ENCODE measurements at regions not wholly inside any gene's neighbourhood (a gene's known extent, or its start where the extent isn't known, plus 50 kb on each side); places are given as distances from the start of the nearest gene placed in this dataset.
"Not testable (repeated sequence)": the region's sequence is repeated elsewhere in the genome, so short reads cannot be mapped to it uniquely, and the experiment has no call there.

DNA sequence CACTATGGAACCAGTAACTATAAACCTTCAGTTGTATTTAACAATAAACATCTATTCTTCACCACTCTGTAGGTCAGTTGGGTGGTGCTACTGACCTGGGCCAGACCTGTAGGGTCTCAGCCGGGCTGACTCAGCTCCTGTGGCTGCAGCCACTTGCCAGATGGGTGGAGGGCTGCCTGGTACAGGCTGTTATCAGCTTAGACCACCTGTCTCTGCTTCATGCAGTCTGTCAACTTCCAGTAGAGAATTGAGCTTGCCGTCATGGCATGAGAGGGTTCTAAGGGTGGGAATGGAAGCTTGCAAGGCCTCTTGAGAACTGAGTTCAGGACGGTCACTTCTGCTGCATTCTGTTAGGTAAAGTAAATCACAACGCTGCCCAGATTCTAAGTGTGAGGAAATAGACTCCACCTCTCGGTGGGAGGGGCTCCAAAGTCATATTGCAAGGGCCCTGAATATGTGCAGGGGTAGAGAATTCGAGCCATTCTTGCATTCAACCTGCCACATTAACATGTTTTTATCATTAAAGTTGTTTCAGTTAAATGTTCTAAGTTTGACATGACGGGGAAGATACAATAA lies 81.5 kb upstream of the PABPC3 start:
- not testable (repeated sequence) for DNase-seq (ENCODE audit: insufficient read length); FAIRE-seq

DNA sequence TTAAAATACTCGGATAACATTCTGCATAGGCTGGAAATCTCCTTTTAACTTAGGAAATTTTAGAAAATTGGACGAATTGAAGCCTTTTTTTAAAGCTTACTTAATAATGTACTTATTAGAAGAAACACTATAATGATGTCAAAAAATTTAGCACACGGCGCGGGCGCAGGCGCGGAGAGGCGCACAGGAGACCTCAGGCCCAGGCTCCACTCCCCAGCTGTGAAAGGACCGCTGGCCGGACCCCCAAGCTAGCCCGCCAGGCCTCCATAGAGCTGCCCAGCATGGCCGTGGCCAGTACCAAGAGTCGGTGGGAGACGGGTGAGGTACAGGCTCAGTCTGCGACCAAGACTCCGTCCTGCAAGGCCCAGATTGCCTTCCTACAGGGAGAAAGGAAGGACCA lies 78.8 kb upstream of the PABPC3 start:
- FAIRE-seq = not testable (repeated sequence)

DNA sequence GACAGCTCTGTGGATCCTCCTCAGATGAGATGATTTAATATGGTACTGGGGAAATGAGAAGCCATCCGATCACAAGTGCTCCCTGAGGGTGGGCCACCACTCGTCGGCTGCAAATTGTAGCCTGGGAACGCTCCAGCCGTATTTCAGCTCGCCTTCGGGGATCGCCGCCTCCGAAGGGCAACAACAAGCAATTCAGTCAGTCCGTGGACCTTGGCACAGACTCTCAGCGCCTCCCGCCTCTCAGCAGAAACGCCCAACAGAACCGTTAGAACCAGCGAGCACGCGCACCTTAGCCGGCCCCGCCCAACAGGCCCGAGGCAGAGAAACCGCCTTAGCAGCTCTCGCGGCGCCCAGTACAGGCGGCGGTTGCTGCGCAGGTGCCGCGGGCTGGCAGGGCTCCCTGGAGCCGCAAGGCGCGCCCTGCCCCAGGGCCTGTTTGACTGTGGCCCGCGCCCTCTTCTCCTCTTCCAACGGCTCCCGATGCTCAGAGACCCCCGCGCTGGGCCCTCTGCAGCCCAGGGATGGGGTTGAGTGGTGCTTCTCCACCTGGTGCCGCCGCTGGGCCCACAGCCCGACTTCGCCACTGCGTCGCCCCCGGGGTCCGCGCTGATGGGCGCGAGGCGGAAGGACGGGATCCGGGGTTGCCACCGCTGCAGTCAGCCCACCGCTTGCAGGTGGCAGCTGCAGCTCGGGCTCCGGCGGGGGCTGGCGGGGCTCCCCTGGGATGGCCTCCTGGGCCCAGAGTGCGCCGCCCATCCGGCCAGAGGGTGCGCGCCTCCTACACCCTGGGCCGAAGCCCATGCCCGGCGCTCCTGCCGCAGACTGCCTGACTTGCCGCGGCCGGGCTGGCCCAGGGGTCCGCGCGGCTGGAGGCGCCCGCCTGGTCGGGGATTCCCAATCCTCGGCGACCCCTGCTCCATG lies 77.9 kb upstream of the PABPC3 start:
- not testable (repeated sequence) for FAIRE-seq
- DNase-seq (ENCODE audit: insufficient read length) = peak; percentile 40

More for the DNA sequence above, 78.8 kb upstream of the PABPC3 start:
- DNase-seq (ENCODE audit: insufficient read length) = not testable (repeated sequence)

DNA sequence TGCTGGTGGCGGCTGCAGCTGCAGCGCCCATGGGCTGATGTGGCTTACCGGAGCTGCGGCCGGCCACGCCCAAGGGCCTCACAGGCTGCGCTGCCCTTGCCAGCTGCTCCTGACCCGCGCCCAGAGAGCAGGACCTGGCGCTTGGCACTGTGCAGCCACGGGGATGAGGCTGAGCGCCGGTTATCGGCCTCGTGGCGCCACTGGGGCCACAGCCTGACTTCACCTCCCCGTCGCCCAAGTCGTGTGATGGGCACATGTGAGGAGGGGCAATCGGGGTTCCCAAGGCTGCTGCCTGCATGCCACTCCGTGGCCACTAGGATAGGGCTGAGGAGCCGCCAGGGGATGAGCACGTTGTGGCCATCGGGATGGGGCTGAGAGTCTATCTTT lies 77.2 kb upstream of the PABPC3 start:
- TF ChIP-seq POLR2AphosphoS5 (IDR thresholded peaks at IDR 0.05; ENCODE audit: low read depth, low read length) (no peak), POLR2A (IDR thresholded peaks at IDR 0.05; ENCODE audit: low read depth, low read length) (no peak), TAF1 (IDR thresholded peaks at IDR 0.05; ENCODE audit: borderline replicate concordance, low read depth, low read length) (no peak)
- no peak for DNase-seq (ENCODE audit: insufficient read length)
- no peak for FAIRE-seq

DNA sequence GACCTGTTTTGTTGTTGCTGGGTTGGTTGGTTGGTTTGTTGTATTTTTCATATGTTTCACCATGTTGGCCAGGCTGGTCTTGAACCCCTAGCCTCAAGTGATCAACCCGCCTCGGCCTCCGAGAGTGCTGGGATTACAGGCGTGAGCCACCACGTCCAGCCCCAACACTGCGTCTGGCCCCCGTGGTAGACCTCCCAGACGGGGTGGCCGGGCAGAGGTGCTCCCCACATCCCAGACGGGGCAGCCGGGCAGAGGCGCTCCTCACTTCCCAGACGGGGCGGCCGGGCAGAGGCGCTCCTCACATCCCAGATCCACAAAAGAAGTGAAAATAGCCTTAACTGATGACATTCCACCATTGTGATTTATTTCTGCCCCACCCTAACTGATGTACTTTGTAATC lies 76.2 kb upstream of the PABPC3 start:
- DNase-seq (ENCODE audit: insufficient read length); FAIRE-seq: not testable (repeated sequence)

DNA sequence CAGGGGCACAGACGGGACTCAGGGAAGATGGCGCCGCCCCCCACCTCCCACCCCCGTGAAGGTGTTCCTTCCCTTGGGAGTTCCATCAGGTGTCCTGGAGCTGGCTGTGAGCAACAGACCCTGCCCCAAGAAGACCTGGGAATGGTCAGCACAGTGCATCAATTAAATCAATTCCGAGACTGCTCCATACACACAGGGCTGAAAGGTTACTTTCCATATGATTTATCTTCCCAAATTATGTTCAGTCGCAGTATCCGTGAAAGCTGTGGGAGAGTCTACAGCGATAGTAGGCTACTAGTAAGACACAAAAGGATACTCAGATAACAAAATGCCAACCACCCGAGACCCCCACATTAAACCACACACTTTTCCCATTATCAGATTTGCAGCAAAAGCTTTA lies 71.8 kb upstream of the PABPC3 start:
- no peak for TF ChIP-seq TAF1 (IDR thresholded peaks at IDR 0.05; ENCODE audit: borderline replicate concordance, low read depth, low read length)
- no peak for TF ChIP-seq POLR2AphosphoS5 (IDR thresholded peaks at IDR 0.05; ENCODE audit: low read depth, low read length)
- TF ChIP-seq POLR2A (IDR thresholded peaks at IDR 0.05; ENCODE audit: low read depth, low read length) = no peak
- FAIRE-seq = no peak

DNA sequence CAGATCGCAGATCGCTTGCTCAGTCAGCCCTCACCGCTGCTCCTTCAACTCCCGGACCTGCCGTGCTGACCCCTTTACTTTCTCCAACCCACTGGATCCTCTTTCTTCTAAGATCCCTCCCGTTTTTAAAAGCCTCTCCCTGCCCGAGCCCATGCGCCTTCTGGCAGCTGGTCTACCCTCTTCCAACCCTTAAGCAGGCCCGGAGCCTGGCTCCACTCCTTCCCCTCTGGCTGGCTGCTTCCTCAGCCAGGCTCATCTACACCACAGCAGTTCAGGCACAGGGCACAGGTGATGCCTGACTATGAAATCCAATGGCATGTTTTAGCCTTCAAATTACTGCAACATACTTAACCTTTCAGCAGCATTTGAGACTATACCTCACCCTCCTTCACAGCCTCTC lies 63.8 kb upstream of the PABPC3 start:
- FAIRE-seq = no peak
- DNase-seq (ENCODE audit: insufficient read length) = no peak
- TF ChIP-seq POLR2AphosphoS5 (IDR thresholded peaks at IDR 0.05; ENCODE audit: low read depth, low read length) = no peak
- TF ChIP-seq TAF1 (IDR thresholded peaks at IDR 0.05; ENCODE audit: borderline replicate concordance, low read depth, low read length) = no peak
- no peak for TF ChIP-seq POLR2A (IDR thresholded peaks at IDR 0.05; ENCODE audit: low read depth, low read length)

More for the DNA sequence above, 71.8 kb upstream of the PABPC3 start:
- no peak for DNase-seq (ENCODE audit: insufficient read length)

DNA sequence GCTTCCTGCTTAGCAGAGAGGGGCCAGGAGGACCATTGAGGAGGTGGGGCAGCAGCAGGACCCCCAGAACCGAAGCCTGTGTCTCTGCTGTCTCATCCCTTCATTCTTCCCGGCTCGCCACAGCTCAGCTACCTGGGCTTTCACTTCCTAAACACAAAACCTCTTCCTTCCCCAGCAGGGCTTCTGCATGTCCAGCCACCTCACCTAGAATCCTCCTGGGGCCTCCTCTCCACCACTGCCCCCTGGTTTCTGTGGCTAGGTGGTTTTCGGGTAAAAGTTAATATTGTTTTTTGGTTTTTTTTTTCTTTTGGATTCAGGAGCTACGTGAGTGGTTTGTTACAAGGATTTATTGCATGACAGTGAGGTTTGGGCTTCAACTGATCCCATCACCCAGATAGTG lies 61.8 kb upstream of the PABPC3 start:
- no peak for FAIRE-seq
- DNase-seq (ENCODE audit: insufficient read length) = no peak
- no peak for TF ChIP-seq POLR2A (IDR thresholded peaks at IDR 0.05; ENCODE audit: low read depth, low read length)
- TF ChIP-seq POLR2AphosphoS5 (IDR thresholded peaks at IDR 0.05; ENCODE audit: low read depth, low read length) = no peak
- TF ChIP-seq TAF1 (IDR thresholded peaks at IDR 0.05; ENCODE audit: borderline replicate concordance, low read depth, low read length) = no peak

DNA sequence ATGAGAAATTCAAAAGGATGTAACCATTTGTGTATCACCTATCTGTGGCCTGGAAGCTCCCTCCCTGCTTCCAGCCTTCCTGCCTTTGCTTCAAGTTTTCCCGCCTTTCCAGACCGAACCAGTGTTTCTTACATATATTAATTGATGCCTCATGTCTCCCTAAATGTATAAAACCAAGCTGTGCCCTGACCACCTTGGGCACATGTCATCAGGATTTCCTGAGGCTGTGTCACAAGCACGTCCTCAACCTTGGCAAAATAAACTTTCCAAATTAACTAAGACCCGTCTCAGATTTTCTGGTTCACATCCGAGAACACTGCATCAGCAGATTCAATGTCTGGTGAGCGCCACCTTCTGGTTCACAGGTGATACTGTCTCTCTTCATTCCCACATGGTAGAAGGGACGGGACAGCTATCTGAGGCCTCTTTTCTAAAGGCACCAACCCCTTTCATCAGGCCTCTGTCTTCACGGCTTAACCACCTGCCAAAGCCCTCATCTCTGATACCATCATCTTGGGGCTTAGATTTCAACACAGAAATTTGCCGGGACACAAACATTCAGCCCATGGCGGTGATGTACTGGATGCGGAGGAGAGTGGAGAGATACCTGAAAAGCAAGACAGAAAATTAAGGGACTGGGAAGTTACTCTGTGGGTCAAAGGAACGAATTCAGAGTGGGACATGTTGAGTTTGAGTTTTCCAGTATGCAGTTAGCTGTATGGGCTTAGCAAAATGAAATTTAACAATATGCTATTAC lies 58.7 kb upstream of the PABPC3 start:
- DNase-seq (ENCODE audit: insufficient read length) (no peak), FAIRE-seq (peak; percentile 53)
- TF ChIP-seq POLR2AphosphoS5 (IDR thresholded peaks at IDR 0.05; ENCODE audit: low read depth, low read length) (no peak), POLR2A (IDR thresholded peaks at IDR 0.05; ENCODE audit: low read depth, low read length) (no peak), TAF1 (IDR thresholded peaks at IDR 0.05; ENCODE audit: borderline replicate concordance, low read depth, low read length) (no peak)

DNA sequence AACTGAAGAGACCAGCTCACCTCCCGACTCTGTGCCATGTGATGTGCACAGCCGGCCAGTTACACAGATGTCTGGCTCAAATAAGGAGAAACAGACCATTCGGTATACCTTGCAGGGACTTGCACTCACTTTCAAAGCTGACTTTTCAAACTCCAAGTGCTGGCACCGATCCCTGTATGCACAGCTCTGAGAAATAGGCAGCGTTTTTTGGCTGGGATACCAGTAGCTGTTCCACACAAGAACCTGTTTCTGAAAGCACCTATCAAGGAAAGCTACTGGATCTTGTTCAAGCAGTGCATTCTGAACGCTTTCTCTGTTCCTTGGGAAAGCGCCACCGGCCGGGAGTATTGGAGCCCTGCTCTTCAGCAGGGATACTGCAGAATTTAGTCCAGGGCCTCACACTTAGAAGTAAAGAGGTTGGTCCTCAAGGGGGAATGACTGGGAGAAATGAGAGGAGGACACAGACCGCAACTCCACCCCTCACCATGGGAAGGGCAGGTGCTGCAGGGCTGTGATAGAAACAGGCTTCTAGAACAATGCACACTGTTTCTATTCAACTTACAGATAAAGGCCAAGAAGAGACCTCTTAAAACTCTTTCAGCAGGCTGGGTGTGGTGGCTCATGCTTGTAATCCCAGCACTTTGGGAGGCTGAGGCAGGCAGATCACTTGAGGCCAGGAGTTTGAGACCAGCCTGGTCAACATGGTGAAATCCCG lies 53.6 kb upstream of the PABPC3 start:
- TF ChIP-seq POLR2A (IDR thresholded peaks at IDR 0.05; ENCODE audit: low read depth, low read length) = no peak
- no peak for TF ChIP-seq TAF1 (IDR thresholded peaks at IDR 0.05; ENCODE audit: borderline replicate concordance, low read depth, low read length)
- TF ChIP-seq POLR2AphosphoS5 (IDR thresholded peaks at IDR 0.05; ENCODE audit: low read depth, low read length) = no peak
- DNase-seq (ENCODE audit: insufficient read length) (no peak), FAIRE-seq (no peak)

DNA sequence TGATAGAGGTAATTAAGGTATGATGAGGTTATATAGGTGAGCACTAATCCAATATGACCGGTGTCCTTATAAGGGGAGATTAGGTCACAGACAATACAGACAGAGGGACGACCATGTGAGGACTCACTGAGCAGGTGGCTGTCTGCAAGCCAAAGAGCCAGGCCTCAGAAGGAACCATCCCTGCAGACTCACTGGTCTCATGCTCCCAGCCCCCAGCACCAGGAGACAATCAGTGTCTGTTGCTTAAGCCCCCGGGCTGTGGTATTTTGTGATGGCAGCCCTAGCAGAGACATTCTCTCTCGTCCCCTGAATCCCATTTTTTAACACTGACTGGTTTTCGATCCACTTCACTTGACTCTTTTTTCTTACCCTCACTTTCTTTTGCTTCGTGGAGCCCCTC lies 51.9 kb upstream of the PABPC3 start:
- FAIRE-seq = no peak
- DNase-seq (ENCODE audit: insufficient read length) = no peak
- TF ChIP-seq POLR2AphosphoS5 (IDR thresholded peaks at IDR 0.05; ENCODE audit: low read depth, low read length) (no peak), TAF1 (IDR thresholded peaks at IDR 0.05; ENCODE audit: borderline replicate concordance, low read depth, low read length) (no peak), POLR2A (IDR thresholded peaks at IDR 0.05; ENCODE audit: low read depth, low read length) (no peak)

Measured in GM12892 (cell line).